H7 (cell line): ENCODE measurements at regions not wholly inside any gene's neighbourhood (a gene's known extent, or its start where the extent isn't known, plus 50 kb on each side); places are given as distances from the start of the nearest gene placed in this dataset.

Experiments
- DNase-seq: peaks from one replicate; pipeline ENCODE4 v3.0.0; 2012
- H3K27me3 ChIP-seq: 2 replicates; pipeline ENCODE4 v1.6.0; 2011; ENCODE audit warnings: mild to moderate bottlenecking, low read length; ENCODE audit not compliant: control insufficient read depth, insufficient read depth
- H3K36me3 ChIP-seq: replicated peaks from 2 replicates; pipeline ENCODE4 v1.5.1; 2011; ENCODE audit warnings: low read length; ENCODE audit not compliant: control insufficient read depth, insufficient read depth
- H3K4me3 ChIP-seq: 2 replicates; pipeline ENCODE4 v1.5.1; 2011; ENCODE audit warnings: low read depth, mild to moderate bottlenecking, control low read depth, low read length, moderate library complexity; ENCODE audit not compliant: insufficient read depth

DNA sequence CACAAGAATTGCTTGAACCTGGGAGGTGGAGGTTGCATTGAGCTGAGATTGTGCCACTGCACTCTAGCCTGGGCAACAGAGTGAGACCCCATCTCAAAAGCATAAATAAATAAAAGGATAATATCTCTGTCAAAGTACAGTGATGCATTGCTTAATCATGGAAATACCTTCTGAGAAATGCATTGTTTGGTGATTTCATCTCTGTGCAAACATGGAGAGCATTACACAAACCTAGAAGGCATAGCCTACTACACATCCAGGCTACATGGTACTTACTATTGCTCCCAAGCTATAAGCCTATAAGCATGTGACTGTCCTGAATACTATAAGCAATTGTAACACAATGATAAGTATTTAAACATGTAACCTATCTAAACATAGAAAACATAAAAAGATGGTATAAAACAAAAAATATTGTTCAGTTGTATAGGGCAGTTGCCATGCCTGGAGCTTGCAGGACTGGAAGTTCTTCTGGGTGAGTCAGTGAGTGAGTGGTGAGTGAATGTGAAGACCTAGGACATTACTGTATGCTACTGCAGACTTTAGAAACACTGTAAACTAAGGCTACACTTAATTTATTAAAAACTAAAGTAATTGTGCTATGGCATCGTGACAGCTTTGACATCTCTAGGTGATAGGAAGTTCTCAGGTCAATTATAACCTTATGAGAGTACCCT is 93.6 kb upstream of the SNRPN start:
- Histone ChIP-seq H3K4me3 (no peak overlapping the region), H3K36me3 (no peaks in the 10 kb centered on the region), H3K27me3 (no peaks in the 10 kb centered on the region)
- DNase-seq = no peak

DNA sequence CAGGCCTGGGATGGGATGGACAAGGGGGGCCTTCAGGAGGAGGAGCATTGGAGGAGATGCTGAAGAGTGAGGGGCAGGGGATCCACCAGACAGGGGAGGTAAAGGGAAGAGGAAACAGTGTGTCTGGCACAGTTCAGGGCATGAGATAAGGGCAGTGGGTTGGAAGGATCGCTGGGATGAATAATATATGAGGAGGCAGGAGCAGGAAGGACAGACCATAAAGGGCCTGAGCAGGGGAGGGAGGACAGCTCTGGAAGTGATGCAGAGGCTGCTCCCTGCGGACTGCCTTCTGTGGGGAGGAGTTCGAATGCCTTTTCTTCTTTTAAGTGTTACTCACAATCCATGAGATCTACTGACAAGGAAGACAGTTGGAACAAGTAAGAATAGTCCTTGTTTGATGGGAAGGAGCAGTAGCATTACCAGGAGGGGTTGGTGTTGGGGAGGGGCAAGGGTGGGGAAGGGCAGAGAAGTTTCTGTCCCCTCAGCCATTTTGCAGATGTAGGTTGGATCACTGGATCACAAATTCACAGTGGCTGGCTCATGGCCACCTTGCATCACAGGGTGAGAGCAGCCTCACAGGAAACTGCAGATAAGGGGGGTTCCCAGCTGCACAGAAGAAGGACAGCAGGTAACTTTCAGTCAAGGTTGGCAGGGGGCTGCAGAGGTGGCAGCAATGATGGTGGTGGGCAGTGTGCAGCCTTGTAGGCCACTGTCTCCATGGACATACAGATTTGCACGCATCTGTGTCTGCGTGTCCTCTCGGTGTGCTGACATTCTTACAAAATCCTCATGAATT is 91.9 kb upstream of the SNRPN start:
- Histone ChIP-seq H3K4me3 (no peak overlapping the region), H3K27me3 (no peaks in the 10 kb centered on the region), H3K36me3 (no peaks in the 10 kb centered on the region)
- no peak for DNase-seq

DNA sequence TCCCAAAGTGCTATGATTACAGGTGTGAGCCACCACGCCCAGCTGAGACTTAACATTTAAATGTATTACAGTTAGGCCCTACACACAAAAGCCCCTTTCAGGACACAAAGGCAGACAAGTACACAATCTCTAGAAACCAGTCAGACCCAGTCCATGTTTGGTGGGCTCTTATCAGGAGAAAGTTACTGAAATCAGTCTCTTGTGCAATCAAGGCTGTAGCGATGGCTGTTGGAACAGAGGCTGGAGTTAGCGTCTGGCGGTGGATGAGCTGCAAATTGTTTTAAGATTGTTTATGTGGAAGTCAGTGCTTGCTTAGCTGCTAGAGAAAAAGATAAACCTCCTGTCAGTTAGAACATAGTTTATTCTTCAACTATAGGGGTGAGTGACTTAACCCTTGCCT is 89.5 kb upstream of the SNRPN start:
- H3K4me3 ChIP-seq = no peak overlapping the region
- H3K36me3 ChIP-seq = no peaks in the 10 kb centered on the region
- H3K27me3 ChIP-seq = no peaks in the 10 kb centered on the region
- no peak for DNase-seq

DNA sequence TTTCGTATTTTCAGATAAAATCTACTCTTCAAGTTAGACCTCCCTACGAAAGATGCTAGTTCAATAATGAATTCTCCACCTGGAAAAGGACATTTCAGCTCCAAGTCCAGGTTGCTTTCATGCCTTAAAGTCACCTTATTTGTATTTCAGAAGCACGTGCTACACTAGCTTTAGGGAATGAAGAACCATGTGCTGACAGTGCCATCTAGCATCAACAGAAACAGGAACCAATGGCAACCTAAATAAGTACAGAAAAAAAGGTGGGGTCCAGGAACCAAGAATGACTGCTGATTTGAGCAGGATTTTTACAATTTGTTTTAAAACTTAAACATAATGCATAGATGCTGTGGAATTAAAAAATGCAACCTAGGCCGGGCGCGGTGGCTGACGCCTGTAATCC is 77.6 kb upstream of the SNRPN start:
- no peak for DNase-seq
- Histone ChIP-seq H3K4me3 (no peak overlapping the region), H3K27me3 (no peaks in the 10 kb centered on the region), H3K36me3 (no peaks in the 10 kb centered on the region)

DNA sequence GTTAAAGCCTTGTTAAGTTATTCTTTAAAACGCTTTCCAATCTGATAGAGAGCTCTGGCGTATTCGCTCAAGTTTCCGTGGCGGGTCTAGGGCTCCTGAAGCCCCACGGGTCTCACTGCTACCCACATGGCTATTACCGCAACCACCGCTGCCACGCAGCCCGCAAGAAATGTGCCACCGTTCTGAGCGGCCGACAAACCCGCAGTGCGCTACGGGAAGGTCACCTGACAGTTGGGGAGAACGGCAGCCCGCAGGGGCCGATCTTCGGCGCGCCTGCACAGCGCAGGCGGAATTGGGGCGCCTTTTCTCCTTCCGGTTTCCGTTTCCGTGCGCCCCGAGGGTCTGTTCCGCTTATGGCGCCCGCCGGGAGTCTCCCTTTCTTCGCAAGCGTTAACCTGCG is 76.6 kb upstream of the SNRPN start:
- Histone ChIP-seq H3K36me3 (no peaks in the 10 kb centered on the region), H3K4me3 (no peak overlapping the region), H3K27me3 (no peaks in the 10 kb centered on the region)
- no peak for DNase-seq

DNA sequence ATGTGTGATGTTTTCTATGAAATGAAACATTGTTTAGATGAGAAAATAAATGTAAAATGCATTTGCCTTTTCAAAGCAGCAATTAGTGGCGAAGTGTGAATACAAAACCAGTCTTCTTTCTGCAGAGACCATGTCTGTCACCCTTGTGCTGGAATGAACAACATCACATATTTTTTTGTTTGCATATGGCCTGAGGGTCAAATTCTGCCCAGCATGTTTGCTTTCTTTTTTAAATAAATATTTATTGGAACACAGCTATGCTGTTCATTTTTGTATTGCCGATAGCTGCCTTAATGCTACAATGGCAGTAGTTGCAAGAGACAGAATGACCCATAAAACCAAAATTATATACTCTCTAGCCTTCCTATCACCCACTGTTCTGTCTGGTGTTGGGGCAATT is 75.3 kb upstream of the SNRPN start:
- no peak for DNase-seq

DNA sequence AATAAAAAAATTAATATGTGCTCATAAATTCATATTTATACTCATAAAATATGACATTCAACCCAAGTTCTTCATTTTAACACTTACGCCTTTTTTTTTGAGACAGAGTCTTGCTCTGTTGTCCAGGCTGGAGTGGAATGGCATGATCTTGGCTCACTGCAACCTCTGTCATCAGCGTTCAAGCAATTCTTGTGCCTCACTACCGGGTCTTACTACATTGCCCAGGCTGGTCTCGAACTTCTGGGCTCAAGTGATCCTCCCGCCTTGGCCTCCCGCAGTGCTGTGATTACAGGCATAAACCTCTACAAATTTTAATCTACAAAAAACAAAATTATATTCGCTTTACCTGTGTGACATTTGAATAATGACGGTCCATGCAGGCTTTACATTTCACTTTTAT is 74.1 kb upstream of the SNRPN start:
- DNase-seq = no peak
- Histone ChIP-seq H3K36me3 (no peaks in the 10 kb centered on the region), H3K27me3 (no peaks in the 10 kb centered on the region), H3K4me3 (no peak overlapping the region)

More for the DNA sequence above, 75.3 kb upstream of the SNRPN start:
- no peak overlapping the region for H3K4me3 ChIP-seq
- no peaks in the 10 kb centered on the region for H3K36me3 ChIP-seq
- no peaks in the 10 kb centered on the region for H3K27me3 ChIP-seq

DNA sequence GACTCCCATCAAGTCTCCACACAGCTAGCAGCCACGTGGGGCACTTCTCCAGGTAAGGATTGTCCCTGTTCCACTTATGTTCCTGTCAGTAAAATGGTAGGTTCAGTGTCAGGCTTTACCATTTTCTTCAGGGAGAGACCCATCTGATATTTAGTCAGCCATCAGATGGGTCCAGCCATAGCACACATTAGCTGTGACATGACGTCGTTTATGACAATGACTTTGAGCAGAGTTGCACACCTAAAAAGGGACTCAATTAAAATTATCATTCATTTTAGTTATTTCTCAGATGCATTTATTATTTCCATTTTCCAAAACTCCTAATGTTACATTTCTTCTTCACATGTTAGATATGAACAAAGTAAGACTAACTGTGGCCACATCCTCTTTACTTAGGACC is 68.2 kb upstream of the SNRPN start:
- Histone ChIP-seq H3K4me3 (no peak overlapping the region), H3K27me3 (no peaks in the 10 kb centered on the region), H3K36me3 (no peaks in the 10 kb centered on the region; the same call in 1 of the 2 replicates)
- no peak for DNase-seq

DNA sequence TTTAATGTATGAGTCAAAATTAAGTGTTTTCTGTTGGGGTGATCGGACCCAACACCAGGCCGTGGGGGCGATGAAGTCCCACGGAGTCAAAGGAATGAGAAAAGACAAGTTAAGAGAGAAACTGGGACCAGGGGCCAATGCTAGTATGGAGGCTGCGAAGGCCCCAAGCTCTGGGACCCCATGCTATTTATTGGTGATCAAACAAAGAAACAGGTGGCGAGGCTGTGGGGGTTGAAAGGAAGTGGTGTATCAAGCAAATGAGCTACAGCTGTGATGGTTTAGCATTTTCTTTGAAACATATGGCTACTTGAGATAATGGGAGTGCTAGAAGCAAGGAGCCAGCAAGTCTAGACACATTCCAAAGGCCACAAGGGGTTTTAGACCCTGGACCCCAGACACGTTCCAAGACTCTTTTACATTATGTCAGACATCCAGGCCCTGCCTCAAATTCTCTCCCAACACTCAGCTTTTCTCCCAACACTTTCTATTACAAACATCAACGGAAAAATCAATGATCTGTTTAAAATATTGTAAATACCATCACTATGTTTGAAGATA is 56.0 kb upstream of the SNRPN start:
- Histone ChIP-seq H3K4me3 (no peak overlapping the region), H3K27me3 (no peaks in the 10 kb centered on the region), H3K36me3 (no peaks in the 10 kb centered on the region)
- DNase-seq = no peak

DNA sequence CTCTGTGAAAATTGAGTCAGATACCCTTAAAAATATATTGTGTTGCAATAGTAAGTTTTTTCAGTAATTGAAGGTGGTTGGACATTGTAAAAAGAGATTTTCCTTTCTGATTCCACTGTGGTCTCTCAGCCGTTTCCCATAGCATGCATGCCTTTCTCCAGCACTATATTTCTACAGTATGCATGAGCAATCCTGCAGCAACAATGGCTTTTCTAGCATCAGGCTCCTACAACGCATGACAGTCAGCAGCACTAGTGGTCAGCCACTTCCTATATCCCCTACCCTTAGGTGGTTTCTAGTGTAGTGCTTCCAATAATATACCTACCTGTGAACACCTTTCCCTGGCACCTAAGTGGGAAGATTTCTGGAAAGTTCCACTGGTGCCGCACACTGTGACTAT is 55.4 kb upstream of the SNRPN start:
- no peak for DNase-seq
- Histone ChIP-seq H3K36me3 (no peaks in the 10 kb centered on the region), H3K27me3 (no peaks in the 10 kb centered on the region), H3K4me3 (no peak overlapping the region)

DNA sequence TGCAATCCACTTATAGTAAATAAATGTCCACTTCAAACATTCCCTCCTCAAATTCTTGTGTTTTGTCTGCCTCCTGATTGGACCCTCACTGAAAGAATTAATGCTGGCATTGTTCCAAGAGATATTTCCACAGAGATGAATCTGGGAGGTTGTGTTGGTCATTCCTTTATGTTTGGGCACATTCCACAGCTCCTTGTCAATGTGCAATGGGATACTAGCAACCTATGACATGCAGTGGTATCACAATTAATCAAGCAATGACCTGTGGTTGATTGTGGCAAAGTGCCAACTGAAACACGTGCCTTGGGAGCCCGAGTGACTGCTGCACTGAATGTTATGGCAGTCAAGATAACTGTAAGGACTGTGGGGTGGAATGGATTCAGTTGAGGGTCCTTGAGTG is 55.0 kb upstream of the SNRPN start:
- no peak for DNase-seq
- H3K4me3 ChIP-seq = no peak overlapping the region
- H3K36me3 ChIP-seq = no peaks in the 10 kb centered on the region
- no peaks in the 10 kb centered on the region for H3K27me3 ChIP-seq

DNA sequence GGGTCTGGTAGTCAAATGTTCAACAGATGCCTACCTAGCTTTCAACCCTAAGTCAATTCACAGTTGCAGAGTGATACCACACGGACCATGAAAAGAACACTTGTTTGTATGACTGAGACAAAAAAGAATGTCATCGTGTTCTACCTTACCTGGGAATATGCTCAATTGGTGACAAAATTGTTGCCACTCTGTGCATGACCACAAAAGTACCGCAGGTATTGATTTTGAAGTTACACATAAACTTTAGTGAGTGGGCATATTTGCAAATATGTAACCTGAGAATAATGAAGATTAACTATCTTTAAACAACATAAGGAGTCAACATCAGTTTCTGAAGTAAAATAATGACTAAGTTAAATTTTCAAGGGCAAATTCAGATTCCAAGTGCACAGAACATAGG is 53.4 kb upstream of the SNRPN start:
- no peak for DNase-seq
- no peaks in the 10 kb centered on the region for H3K36me3 ChIP-seq
- H3K27me3 ChIP-seq = no peaks in the 10 kb centered on the region
- no peak overlapping the region for H3K4me3 ChIP-seq
